ENCODE measurements at regions not wholly inside any gene's neighbourhood (a gene's known extent, or its start where the extent isn't known, plus 50 kb on each side); places are given as distances from the start of the nearest gene placed in this dataset.

DNA sequence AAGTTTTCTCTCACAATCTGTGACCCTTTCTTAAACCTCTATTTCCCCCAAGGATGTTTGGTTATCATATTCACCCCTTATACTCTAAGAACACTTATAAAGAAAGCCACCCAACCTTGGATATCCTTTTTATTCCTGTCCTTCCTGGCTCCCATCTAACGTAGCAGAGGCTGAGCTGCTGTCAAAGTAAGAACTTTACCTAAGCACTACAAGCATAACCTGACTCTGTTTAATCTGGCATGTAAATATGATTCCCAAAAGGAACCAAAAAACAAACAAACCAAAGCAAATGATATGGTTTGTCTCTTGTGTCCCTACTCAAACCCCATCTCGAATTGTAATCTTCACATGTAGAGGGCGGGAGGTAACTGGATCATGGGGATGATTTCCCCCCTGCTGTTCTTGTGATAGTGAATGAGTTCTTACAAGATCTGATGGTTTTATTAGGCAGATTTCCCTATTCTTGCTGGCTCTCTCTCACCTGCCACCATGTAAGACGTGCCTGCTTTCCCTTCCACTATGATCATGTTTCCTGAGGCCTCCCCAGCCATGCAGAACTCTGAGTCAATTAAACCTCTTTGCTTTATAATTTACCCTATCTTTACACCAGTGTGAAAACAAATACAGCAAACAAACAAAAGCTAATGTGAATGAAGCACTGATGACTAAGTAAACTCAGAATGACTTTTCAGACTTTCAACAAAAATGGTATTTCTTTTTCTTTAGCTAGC is 72.7 kb upstream of the SPOPL start:
- no peak for TF ChIP-seq POLR2A (IDR thresholded peaks at IDR 0.05)
- TF ChIP-seq, protein P1, sequence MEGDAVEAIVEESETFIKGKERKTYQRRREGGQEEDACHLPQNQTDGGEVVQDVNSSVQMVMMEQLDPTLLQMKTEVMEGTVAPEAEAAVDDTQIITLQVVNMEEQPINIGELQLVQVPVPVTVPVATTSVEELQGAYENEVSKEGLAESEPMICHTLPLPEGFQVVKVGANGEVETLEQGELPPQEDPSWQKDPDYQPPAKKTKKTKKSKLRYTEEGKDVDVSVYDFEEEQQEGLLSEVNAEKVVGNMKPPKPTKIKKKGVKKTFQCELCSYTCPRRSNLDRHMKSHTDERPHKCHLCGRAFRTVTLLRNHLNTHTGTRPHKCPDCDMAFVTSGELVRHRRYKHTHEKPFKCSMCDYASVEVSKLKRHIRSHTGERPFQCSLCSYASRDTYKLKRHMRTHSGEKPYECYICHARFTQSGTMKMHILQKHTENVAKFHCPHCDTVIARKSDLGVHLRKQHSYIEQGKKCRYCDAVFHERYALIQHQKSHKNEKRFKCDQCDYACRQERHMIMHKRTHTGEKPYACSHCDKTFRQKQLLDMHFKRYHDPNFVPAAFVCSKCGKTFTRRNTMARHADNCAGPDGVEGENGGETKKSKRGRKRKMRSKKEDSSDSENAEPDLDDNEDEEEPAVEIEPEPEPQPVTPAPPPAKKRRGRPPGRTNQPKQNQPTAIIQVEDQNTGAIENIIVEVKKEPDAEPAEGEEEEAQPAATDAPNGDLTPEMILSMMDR (IDR thresholded peaks at IDR 0.05), result no peak
- DNase-seq (ENCODE audit: low spot score in 2 of 2), result no peak
- 85 to 90% methylated on average over 4 of the region's 4 CpGs for WGBS, 2 donors
- intact Hi-C loops (cut with DNase I; ENCODE audit: low total_unique reads), result no loop called here
- H3K4me3 ChIP-seq (ENCODE audit: low read depth, poor library complexity, severe bottlenecking), result no peak overlapping the region

DNA sequence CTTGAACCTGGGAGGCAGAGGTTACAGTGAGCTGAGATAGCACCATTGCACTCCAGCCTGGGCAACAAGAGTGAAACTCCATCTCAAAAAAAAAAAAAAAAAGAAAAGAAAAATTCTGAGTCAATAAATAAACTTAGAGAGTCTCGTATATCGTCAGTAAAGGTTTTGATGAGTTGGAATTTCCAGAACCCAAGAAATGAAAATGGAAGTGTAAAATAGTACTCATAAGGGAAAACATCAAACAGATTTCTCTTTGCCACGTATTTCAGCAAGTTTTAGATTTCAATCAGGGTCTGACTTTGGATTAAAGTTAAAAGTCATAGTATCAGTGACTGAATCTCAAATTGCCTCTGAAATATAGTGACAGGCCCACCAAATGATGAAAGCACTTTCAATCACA is 71.4 kb upstream of the SPOPL start:
- no peak for DNase-seq (ENCODE audit: low spot score in 2 of 2)
- TF ChIP-seq, protein P1 (IDR thresholded peaks at IDR 0.05), result no peak
- no peak for TF ChIP-seq POLR2A (IDR thresholded peaks at IDR 0.05)
- H3K4me3 ChIP-seq (ENCODE audit: low read depth, poor library complexity, severe bottlenecking), result no peak overlapping the region
- 53 to 55% methylated on average over 3 of the region's 3 CpGs for WGBS, 2 donors
- intact Hi-C loops (cut with DNase I; ENCODE audit: low total_unique reads), result no loop called here

DNA sequence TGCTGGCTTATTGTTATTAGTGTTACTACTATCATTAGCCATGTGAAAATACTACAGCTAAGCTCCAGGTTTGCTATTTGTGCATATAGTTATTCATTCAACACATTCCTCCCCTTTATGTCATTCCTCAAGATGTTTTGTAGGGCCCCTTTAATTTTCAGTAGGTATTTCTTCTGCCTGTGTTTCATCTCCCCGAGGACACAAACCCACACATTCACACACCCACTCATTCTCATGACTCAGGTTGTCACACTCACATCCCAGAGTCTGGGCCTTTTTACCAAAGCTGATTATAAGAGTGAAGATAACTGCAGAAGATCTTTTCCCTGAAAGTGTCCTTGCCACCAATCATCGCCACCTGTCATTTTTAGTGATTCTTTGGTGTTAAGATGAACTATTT is 68.6 kb upstream of the SPOPL start:
- WGBS, 2 donors, result 64 to 68% methylated on average over 2 of the region's 2 CpGs

DNA sequence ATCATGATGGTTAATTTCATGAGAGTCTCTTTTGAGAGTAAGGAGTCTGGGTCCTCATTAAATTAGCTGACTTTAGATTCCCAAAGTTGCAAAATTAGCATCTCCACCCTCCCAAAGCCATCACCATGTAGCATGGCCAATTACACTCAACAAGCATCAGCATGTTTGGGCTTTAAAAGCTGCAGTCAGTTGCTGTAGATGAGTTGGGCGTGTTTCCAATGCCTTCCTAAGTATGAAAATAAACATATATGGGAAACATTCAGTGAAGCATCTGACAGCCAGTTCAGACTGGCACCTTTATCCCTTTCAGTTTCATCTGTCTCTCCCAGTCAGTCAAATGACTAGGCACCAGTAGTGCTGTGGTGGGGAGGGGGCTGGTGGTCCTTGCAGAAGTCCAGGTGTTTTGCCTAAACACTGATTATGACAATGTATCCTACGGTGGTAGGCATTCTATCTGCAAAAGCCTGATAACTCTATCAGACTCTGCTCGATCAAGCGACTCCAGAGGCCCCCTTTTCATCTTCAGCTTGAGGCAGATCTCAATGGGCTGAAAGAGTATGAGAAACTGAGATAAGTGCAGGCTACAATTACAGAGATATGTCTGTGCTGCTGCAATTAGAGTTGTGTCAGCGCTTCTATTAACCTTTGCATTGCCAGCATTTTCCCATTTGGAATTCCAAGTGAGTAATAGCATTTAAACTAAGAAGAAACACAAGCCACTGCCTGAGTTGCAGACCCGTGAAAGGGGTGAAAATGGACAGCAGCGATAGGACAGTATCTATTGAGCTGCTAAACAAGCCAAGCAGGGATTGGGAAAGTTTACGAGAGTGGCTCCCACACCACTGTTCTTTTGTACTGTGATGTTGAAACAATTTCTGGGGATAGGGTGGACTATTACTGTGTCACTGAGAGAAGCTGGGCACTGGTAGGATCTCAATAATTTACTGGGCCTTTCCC is 67.3 kb upstream of the SPOPL start:
- TF ChIP-seq POLR2A (IDR thresholded peaks at IDR 0.05), result no peak
- TF ChIP-seq, protein P1 (IDR thresholded peaks at IDR 0.05), result no peak
- DNase-seq (ENCODE audit: low spot score in 2 of 2), result peak in 1 of 2 donors; percentile 58
- intact Hi-C loops (cut with DNase I; ENCODE audit: low total_unique reads), result no loop called here
- H3K4me3 ChIP-seq (ENCODE audit: low read depth, poor library complexity, severe bottlenecking), result no peak overlapping the region
- WGBS, 2 donors, result 53 to 61% methylated on average over 8 of the region's 8 CpGs

More for the DNA sequence above, 68.6 kb upstream of the SPOPL start:
- H3K4me3 ChIP-seq (ENCODE audit: low read depth, poor library complexity, severe bottlenecking), result no peak overlapping the region
- no peak for DNase-seq (ENCODE audit: low spot score in 2 of 2)
- TF ChIP-seq, protein P1 (IDR thresholded peaks at IDR 0.05), result no peak
- no peak for TF ChIP-seq POLR2A (IDR thresholded peaks at IDR 0.05)
- intact Hi-C loops (cut with DNase I; ENCODE audit: low total_unique reads), result no loop called here

- DNase-seq (ENCODE audit: low spot score in 2 of 2), result no peak
- intact Hi-C loops (cut with DNase I; ENCODE audit: low total_unique reads), result no loop called here
- 44 to 64% methylated on average over 1 of the region's 1 CpG for WGBS, 2 donors
- TF ChIP-seq POLR2A (IDR thresholded peaks at IDR 0.05), result no peak
- TF ChIP-seq, protein P1 (IDR thresholded peaks at IDR 0.05), result no peak
- no peak overlapping the region for H3K4me3 ChIP-seq (ENCODE audit: low read depth, poor library complexity, severe bottlenecking)
Measured at GRCh38 chr2:138435701-138436100, 65.9 kb upstream of the SPOPL start.

Data from lower leg skin (tissue), 4 donors.